Glutamatergic neuron (in vitro differentiated cells): ENCODE measurements at regions not wholly inside any gene's neighbourhood (a gene's known extent, or its start where the extent isn't known, plus 50 kb on each side); places are given as distances from the start of the nearest gene placed in this dataset.

ENCODE experiments used
- DNase-seq: peaks from one replicate; pipeline ENCODE4 v3.0.0; 2022
- H3K27ac Mint-ChIP-seq: one replicate; pipeline ENCODE4 v1.8.0; 2020; ENCODE audit warnings: mild to moderate bottlenecking, mixed read lengths, inconsistent platforms; ENCODE audit not compliant: unreplicated experiment
- H3K27me3 Mint-ChIP-seq: one replicate; pipeline ENCODE4 v1.8.0; 2020; ENCODE audit warnings: mild to moderate bottlenecking, moderate library complexity, mixed read lengths, inconsistent platforms; ENCODE audit not compliant: unreplicated experiment
- H3K36me3 Mint-ChIP-seq: one replicate; pipeline ENCODE4 v1.8.0; 2020; ENCODE audit warnings: mild to moderate bottlenecking, mixed read lengths, inconsistent platforms; ENCODE audit not compliant: unreplicated experiment
- H3K4me1 Mint-ChIP-seq: one replicate; pipeline ENCODE4 v1.8.0; 2020; ENCODE audit warnings: mild to moderate bottlenecking, low read depth, mixed read lengths, inconsistent platforms; ENCODE audit not compliant: unreplicated experiment
- H3K4me3 Mint-ChIP-seq: one replicate; pipeline ENCODE4 v1.8.0; 2020; ENCODE audit warnings: mild to moderate bottlenecking, mixed read lengths, inconsistent platforms; ENCODE audit not compliant: unreplicated experiment
- H3K9me3 Mint-ChIP-seq: one replicate; pipeline ENCODE4 v1.8.0; 2020; ENCODE audit warnings: mild to moderate bottlenecking, moderate library complexity, mixed read lengths, inconsistent platforms; ENCODE audit not compliant: unreplicated experiment
- CTCF ChIP-seq: fragments of 200-600 bp; sonication (generic); IDR thresholded peaks from one replicate; pipeline ENCODE4 v1.5.0; 2021; ENCODE audit not compliant: partially characterized antibody, unreplicated experiment

- no peaks in the 10 kb centered on the region for H3K36me3 Mint-ChIP-seq
- no peak for DNase-seq
- peaks cover 40% of the 10 kb centered on the region for H3K4me1 Mint-ChIP-seq
- H3K27ac Mint-ChIP-seq = no peak overlapping the region
- peaks cover 5% of the 10 kb centered on the region for H3K27me3 Mint-ChIP-seq
- H3K9me3 Mint-ChIP-seq = peaks cover 6% of the 10 kb centered on the region
- TF ChIP-seq CTCF = no peak
- H3K4me3 Mint-ChIP-seq = no peak overlapping the region
Observed at GRCh38 chr3:168223085-168223484, 127.4 kb upstream of the GOLIM4 start.

DNA sequence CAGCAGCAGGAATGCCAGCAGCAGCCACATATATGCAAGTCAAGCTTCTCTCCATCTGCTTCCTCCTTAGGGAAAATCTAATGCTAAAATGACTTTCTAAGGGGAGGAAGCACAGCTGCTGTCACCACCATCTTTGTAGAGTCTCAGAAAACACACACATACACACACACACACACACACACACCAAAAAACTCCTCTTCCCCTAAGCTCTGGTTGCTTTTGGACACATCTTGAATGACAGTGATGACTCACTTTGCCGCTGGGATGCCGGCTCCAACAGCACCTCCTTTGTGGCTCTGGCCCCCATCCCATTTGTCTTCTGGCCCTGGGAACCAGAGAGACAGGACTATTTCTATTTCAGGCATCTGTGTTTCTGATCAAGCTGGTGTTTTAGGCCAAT, 124.8 kb upstream of the GOLIM4 start:
- Mint-ChIP-seq H3K4me3 (peak overlapping the region; percentile 81), H3K4me1 (peaks cover 55% of the 10 kb centered on the region), H3K27me3 (peaks cover 5% of the 10 kb centered on the region), H3K36me3 (no peaks in the 10 kb centered on the region), H3K9me3 (peaks cover 6% of the 10 kb centered on the region), H3K27ac (peak overlapping the region; percentile 98)
- no peak for TF ChIP-seq CTCF
- DNase-seq = peak; percentile 47

DNA sequence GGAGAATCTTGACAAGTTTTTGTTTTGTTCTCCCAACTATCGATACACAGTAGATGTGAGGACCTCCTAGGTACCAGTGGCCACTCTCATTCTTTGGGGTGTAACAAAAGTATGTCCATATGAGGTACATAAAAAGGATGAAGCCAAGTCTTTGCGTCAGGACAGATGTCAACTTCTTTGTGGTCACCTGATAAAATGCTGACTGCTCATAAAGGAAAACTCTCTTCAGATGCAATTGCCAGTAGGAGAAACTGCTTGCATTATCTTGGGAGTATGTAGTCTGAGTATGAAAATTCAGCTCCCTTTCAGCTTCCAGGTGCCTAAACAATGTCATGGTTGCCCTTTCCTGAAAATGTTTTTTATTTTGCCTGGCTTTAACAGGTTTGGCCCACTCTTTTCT, 123.8 kb upstream of the GOLIM4 start:
- peaks cover 62% of the 10 kb centered on the region for H3K4me1 Mint-ChIP-seq
- H3K9me3 Mint-ChIP-seq = peaks cover 6% of the 10 kb centered on the region
- no peak for DNase-seq
- peak overlapping the region; percentile 98 for H3K27ac Mint-ChIP-seq
- H3K36me3 Mint-ChIP-seq = no peaks in the 10 kb centered on the region
- no peak for TF ChIP-seq CTCF
- peaks cover 5% of the 10 kb centered on the region for H3K27me3 Mint-ChIP-seq
- peak overlapping the region; percentile 81 for H3K4me3 Mint-ChIP-seq

DNA sequence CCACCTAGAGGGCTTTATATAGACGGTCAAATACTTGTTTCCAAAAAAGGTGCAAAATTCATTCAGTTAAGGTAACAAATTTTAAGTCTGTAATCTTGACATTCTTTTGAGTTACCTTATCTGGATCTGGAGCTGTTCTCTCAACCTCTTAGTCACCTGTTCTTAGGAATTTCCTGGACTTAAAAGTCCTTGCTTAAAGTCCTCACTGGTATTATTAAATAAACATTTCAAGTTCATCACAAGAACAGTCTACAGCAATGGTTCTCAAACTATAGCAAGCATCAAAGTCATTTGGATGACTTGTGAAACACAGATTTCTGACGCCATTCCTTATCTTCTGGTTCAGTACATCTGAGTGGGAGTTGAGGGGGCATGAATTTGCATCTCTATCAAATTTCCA, 122.9 kb upstream of the GOLIM4 start:
- Mint-ChIP-seq H3K27me3 (peaks cover 5% of the 10 kb centered on the region), H3K4me1 (peaks cover 67% of the 10 kb centered on the region), H3K9me3 (peaks cover 6% of the 10 kb centered on the region), H3K36me3 (no peaks in the 10 kb centered on the region), H3K27ac (no peak overlapping the region), H3K4me3 (peak overlapping the region; percentile 11)
- DNase-seq = no peak
- TF ChIP-seq CTCF = no peak

- peaks cover 11% of the 10 kb centered on the region for H3K9me3 Mint-ChIP-seq
- H3K4me1 Mint-ChIP-seq = peaks cover 70% of the 10 kb centered on the region
- DNase-seq = peak; percentile 23
- H3K4me3 Mint-ChIP-seq = peak overlapping the region; percentile 9
- H3K27ac Mint-ChIP-seq = peak overlapping the region; percentile 75
- peaks cover 8% of the 10 kb centered on the region for H3K27me3 Mint-ChIP-seq
- H3K36me3 Mint-ChIP-seq = no peaks in the 10 kb centered on the region
- no peak for TF ChIP-seq CTCF
Observed at GRCh38 chr3:168216851-168217250, 121.1 kb upstream of the GOLIM4 start.
